B cell (primary cell): ENCODE measurements at regions not wholly inside any gene's neighbourhood (a gene's known extent, or its start where the extent isn't known, plus 50 kb on each side); places are given as distances from the start of the nearest gene placed in this dataset.

Source experiments
- ATAC-seq: fragments of 200-7000 bp; cut with Tn5 transposase; one replicate; pipeline ENCODE4 v1.10.0; 2021; ENCODE audit warnings: low read depth, mild to moderate bottlenecking, moderate number of reproducible peaks, moderate library complexity
- CTCF ChIA-PET: fragments of 350-600 bp; sonication (Branson Sonifier 250); formaldehyde crosslinking; loops from one replicate; lab custom pipeline; 2021; ENCODE audit warnings: antibody characterized with exemption, inconsistent platforms; lab: Charles Lee
- POLR2A ChIA-PET: fragments of 350-600 bp; sonication (Branson Sonifier 250); formaldehyde crosslinking; loops from one replicate; lab custom pipeline; 2021; ENCODE audit warnings: antibody characterized with exemption; lab: Charles Lee
- DNase-seq: peaks from one replicate; pipeline ENCODE4 v3.0.0; 2013
- H2AFZ ChIP-seq: 2 replicates; pipeline ENCODE4 v1.6.1; 2012; ENCODE audit warnings: mild to moderate bottlenecking, low read depth, low read length; ENCODE audit not compliant: insufficient read depth, poor library complexity, severe bottlenecking
- H3K27ac ChIP-seq, 2 donors: 1 replicate in 1 of 2; 2 replicates in 1 of 2; pipeline ENCODE4 v1.5.1; 2012 to 2013; ENCODE audit warnings: low read length in 2 of 2, mild to moderate bottlenecking in 2 of 2, moderate library complexity in 1 of 2
- H3K27me3 ChIP-seq, 4 experiments: fragments of 200-600 bp in 1 of 4; sonication (generic) in 1 of 4; replicated peaks in 1 of 4; 1 replicate in 2 of 4; 2 replicates in 2 of 4; pipeline versions ENCODE4 v1.6.1 to v1.7.0; 2013 to 2016; ENCODE audit warnings: low read length in 3 of 4, mild to moderate bottlenecking in 2 of 4, mixed read lengths in 1 of 4, moderate library complexity in 1 of 4; ENCODE audit not compliant: insufficient read depth in 4 of 4, control insufficient read depth in 3 of 4; ENCODE audit errors: control extremely low read depth in 1 of 4
- H3K36me3 ChIP-seq, 2 experiments: replicated peaks in 1 of 2; 1 replicate in 1 of 2; 2 replicates in 1 of 2; pipeline versions ENCODE4 v1.6.1 to v1.7.1; 2013; ENCODE audit warnings: low read length in 1 of 2; ENCODE audit not compliant: insufficient read depth in 2 of 2, control insufficient read depth in 1 of 2; ENCODE audit errors: control extremely low read depth in 1 of 2, extremely low read depth in 1 of 2
- H3K4me1 ChIP-seq, 2 donors: fragments of 200-600 bp in 1 of 2; sonication (generic) in 1 of 2; 1 replicate in 1 of 2; 2 replicates in 1 of 2; pipeline versions ENCODE4 v1.5.1 to v1.6.1; 2013 to 2017; ENCODE audit warnings: low read length in 2 of 2; ENCODE audit not compliant: control insufficient read depth in 2 of 2, insufficient read depth in 2 of 2
- H3K4me2 ChIP-seq: replicated peaks from 2 replicates; pipeline ENCODE3; 2012; ENCODE audit warnings: mild to moderate bottlenecking, low read depth, low read length; ENCODE audit not compliant: poor library complexity, severe bottlenecking
- H3K4me3 ChIP-seq, 5 experiments: fragments of 200-600 bp in 1 of 5; sonication (generic) in 1 of 5; 1 replicate in 3 of 5; 2 replicates in 2 of 5; pipeline versions ENCODE4 v1.5.1 to v1.7.0; 2011 to 2016; ENCODE audit warnings: low read length in 4 of 5, mild to moderate bottlenecking in 4 of 5, low read depth in 2 of 5, control low read depth in 1 of 5, moderate library complexity in 1 of 5; ENCODE audit not compliant: insufficient read depth in 1 of 5; ENCODE audit errors: control extremely low read depth in 1 of 5, extremely low read depth in 1 of 5
- H3K79me2 ChIP-seq: fragments of 200-600 bp; sonication (generic); one replicate; pipeline ENCODE4 v1.6.0; 2016; ENCODE audit warnings: low read length; ENCODE audit not compliant: control insufficient read depth, insufficient read depth
- H3K9ac ChIP-seq: fragments of 200-600 bp; sonication (generic); 2 replicates; pipeline ENCODE4 v1.6.1; 2017; ENCODE audit warnings: mild to moderate bottlenecking, low read length, moderate library complexity
- H3K9me3 ChIP-seq, 3 donors: one replicate each; pipeline versions ENCODE4 v1.6.1 to v1.7.1; 2013; ENCODE audit warnings: low read length in 2 of 3; ENCODE audit not compliant: control insufficient read depth in 2 of 3, insufficient read depth in 1 of 3; ENCODE audit errors: control extremely low read depth in 1 of 3
- H4K20me1 ChIP-seq: 2 replicates; pipeline ENCODE4 v1.6.0; 2012; ENCODE audit warnings: mild to moderate bottlenecking, low read length; ENCODE audit not compliant: insufficient read depth, control insufficient read depth, poor library complexity, severe bottlenecking
- H3K27ac Mint-ChIP-seq: one replicate; pipeline ENCODE4 v1.8.0; 2021; ENCODE audit warnings: mixed read lengths
- H3K27me3 Mint-ChIP-seq: one replicate; pipeline ENCODE4 v1.8.0; 2021; ENCODE audit warnings: mixed read lengths
- H3K4me1 Mint-ChIP-seq: one replicate; pipeline ENCODE4 v1.8.0; 2021; ENCODE audit warnings: mixed read lengths
- H3K4me3 Mint-ChIP-seq: one replicate; pipeline ENCODE4 v1.8.0; 2021; ENCODE audit warnings: mixed read lengths
- H3K9me3 Mint-ChIP-seq: one replicate; pipeline ENCODE4 v1.8.0; 2022; ENCODE audit warnings: mixed read lengths; ENCODE audit not compliant: insufficient read depth
- CTCF ChIP-seq: fragments of 200-600 bp; IDR thresholded peaks from one replicate; pipeline ENCODE4 v1.8.0; 2022; ENCODE audit warnings: antibody characterized with exemption, mild to moderate bottlenecking
- EZH2 ChIP-seq: IDR thresholded peaks from 2 replicates; pipeline ENCODE4 v1.6.1; 2012; ENCODE audit warnings: borderline replicate concordance, low read depth, mild to moderate bottlenecking, moderate library complexity, low read length; ENCODE audit not compliant: insufficient read depth, poor library complexity, severe bottlenecking
- WGBS: methylation state at CpG from one replicate; pipeline ENCODE4 v1.1.5; 2013; ENCODE audit warnings: missing lambda C conversion rate; ENCODE audit not compliant: insufficient coverage; 5-methylcytosine and 5-hydroxymethylcytosine counted together
- intact Hi-C: fragments of 100-400 bp; cut with micrococcal nuclease; formaldehyde crosslinking; loops from one replicate; pipeline ENCODE4 v1.10.0; 2022

- DNase-seq (no peak), ATAC-seq (no peak)
- Mint-ChIP-seq H3K4me1 (no peaks in the 10 kb centered on the region), H3K27ac (no peak overlapping the region), H3K4me3 (no peak overlapping the region), H3K27me3 (peaks cover 56% of the 10 kb centered on the region), H3K9me3 (no peaks in the 10 kb centered on the region)
- Histone ChIP-seq H3K27ac (no peak overlapping the region), H3K9me3 (peaks cover 0 to 6% (median 0%) of the 10 kb centered on the region in 3 donors), H3K36me3 (no peaks in the 10 kb centered on the region), H3K4me2 (no peak overlapping the region), H3K79me2 (no peaks in the 10 kb centered on the region), H4K20me1 (no peaks in the 10 kb centered on the region), H3K4me3 (no peak overlapping the region), H3K27me3 (no peaks in the 10 kb centered on the region), H3K4me1 (no peaks in the 10 kb centered on the region), H2AFZ (no peak overlapping the region), H3K9ac (no peak overlapping the region)
- TF ChIP-seq CTCF, result no peak
- no peak for TF ChIP-seq EZH2
- 68% methylated on average over 2 of the region's 5 CpGs for WGBS
- POLR2A ChIA-PET, result no interaction called here
- CTCF ChIA-PET, result no interaction called here
- intact Hi-C loops, result no loop called here
Measured at GRCh38 chr1:29385966-29386365, 149.6 kb downstream of the PTPRU start.

- H3K27ac Mint-ChIP-seq, result no peak overlapping the region
- H3K27ac ChIP-seq, result no peak overlapping the region
- CTCF ChIA-PET, result no interaction called here
- no peaks in the 10 kb centered on the region for H3K36me3 ChIP-seq
- POLR2A ChIA-PET, result no interaction called here
- H3K9me3 ChIP-seq, result peaks cover 0 to 8% (median 8%) of the 10 kb centered on the region in 3 donors
- ATAC-seq (no peak), DNase-seq (no peak)
- 65% methylated on average over 8 of the region's 9 CpGs for WGBS
- H3K9me3 Mint-ChIP-seq, result peaks cover 5% of the 10 kb centered on the region
- no peaks in the 10 kb centered on the region for H3K4me1 Mint-ChIP-seq
- H4K20me1 ChIP-seq, result no peaks in the 10 kb centered on the region
- peaks cover 50% of the 10 kb centered on the region for H3K27me3 Mint-ChIP-seq
- no peak overlapping the region for H3K4me3 ChIP-seq
- H3K27me3 ChIP-seq, result no peaks in the 10 kb centered on the region
- no peak overlapping the region for H2AFZ ChIP-seq
- no peaks in the 10 kb centered on the region for H3K79me2 ChIP-seq
- H3K9ac ChIP-seq, result no peak overlapping the region
- no peak overlapping the region for H3K4me3 Mint-ChIP-seq
- no peak overlapping the region for H3K4me2 ChIP-seq
- intact Hi-C loops, result no loop called here
- no peaks in the 10 kb centered on the region for H3K4me1 ChIP-seq
- no peak for TF ChIP-seq CTCF
- no peak for TF ChIP-seq EZH2
Measured at GRCh38 chr1:29384496-29385015, 148.2 kb downstream of the PTPRU start.
